H9 (cell line): ENCODE measurements at regions not wholly inside any gene's neighbourhood (a gene's known extent, or its start where the extent isn't known, plus 50 kb on each side); places are given as distances from the start of the nearest gene placed in this dataset.

ENCODE experiments used
- DNase-seq: peaks from one replicate; pipeline ENCODE4 v3.0.0-alpha.2; 2017
- H2AFZ ChIP-seq: one replicate; pipeline ENCODE4 v1.6.1; 2013; ENCODE audit warnings: mild to moderate bottlenecking, low read length, control low read depth, moderate library complexity
- H2AK5ac ChIP-seq: 2 replicates; pipeline ENCODE4 v1.6.1; 2013; ENCODE audit warnings: low read length, control low read depth, mixed read lengths; ENCODE audit not compliant: insufficient read length
- H2BK120ac ChIP-seq: one replicate; pipeline ENCODE4 v1.6.1; 2013; ENCODE audit warnings: low read depth, mild to moderate bottlenecking, low read length, control low read depth, inconsistent platforms; ENCODE audit not compliant: poor library complexity, severe bottlenecking
- H2BK12ac ChIP-seq: 2 replicates; pipeline ENCODE4 v1.6.1; 2013; ENCODE audit warnings: low read length, control low read depth, mixed read lengths, low read depth; ENCODE audit not compliant: insufficient read length
- H2BK15ac ChIP-seq: 2 replicates; pipeline ENCODE4 v1.6.1; 2013; ENCODE audit warnings: low read depth, low read length, control low read depth
- H2BK20ac ChIP-seq: one replicate; pipeline ENCODE4 v1.6.1; 2013; ENCODE audit warnings: low read depth, mild to moderate bottlenecking, low read length, control low read depth, inconsistent platforms; ENCODE audit not compliant: poor library complexity, severe bottlenecking
- H2BK5ac ChIP-seq: 2 replicates; pipeline ENCODE4 v1.6.1; 2013; ENCODE audit warnings: low read length, control low read depth, mixed read lengths; ENCODE audit not compliant: insufficient read length
- H3K14ac ChIP-seq: 2 replicates; pipeline ENCODE4 v1.6.1; 2013; ENCODE audit warnings: low read length, control low read depth; ENCODE audit not compliant: insufficient read depth
- H3K18ac ChIP-seq: 2 replicates; pipeline ENCODE4 v1.6.1; 2013; ENCODE audit warnings: low read depth, mild to moderate bottlenecking, mixed read lengths, low read length, control low read depth; ENCODE audit not compliant: insufficient read length
- H3K23ac ChIP-seq: 2 replicates; pipeline ENCODE4 v1.6.1; 2013; ENCODE audit warnings: low read length, control low read depth, mixed read lengths, low read depth; ENCODE audit not compliant: insufficient read length
- H3K23me2 ChIP-seq: 2 replicates; pipeline ENCODE4 v1.6.1; 2013; ENCODE audit warnings: low read depth, mild to moderate bottlenecking, mixed read lengths, low read length, control low read depth; ENCODE audit not compliant: insufficient read length, poor library complexity, severe bottlenecking
- H3K27ac ChIP-seq: 2 replicates; pipeline ENCODE4 v1.5.1; 2013; ENCODE audit warnings: low read length, control low read depth, mixed read lengths, low read depth; ENCODE audit not compliant: insufficient read length
- H3K27me3 ChIP-seq: 2 replicates; pipeline ENCODE4 v1.6.1; 2013; ENCODE audit warnings: low read length, control low read depth, inconsistent platforms; ENCODE audit not compliant: insufficient read depth
- H3K4ac ChIP-seq: 2 replicates; pipeline ENCODE4 v1.6.1; 2013; ENCODE audit warnings: low read depth, mild to moderate bottlenecking, control low read depth, inconsistent platforms, low read length, moderate library complexity
- H3K4me1 ChIP-seq: 2 replicates; pipeline ENCODE4 v1.6.1; 2013; ENCODE audit warnings: low read length, control low read depth, inconsistent platforms; ENCODE audit not compliant: insufficient read depth
- H3K4me2 ChIP-seq: 2 replicates; pipeline ENCODE4 v1.6.1; 2013; ENCODE audit warnings: low read length, control low read depth, mixed read lengths; ENCODE audit not compliant: insufficient read length, insufficient read depth
- H3K56ac ChIP-seq: 2 replicates; pipeline ENCODE4 v1.6.1; 2013; ENCODE audit warnings: low read depth, mild to moderate bottlenecking, mixed read lengths, low read length, control low read depth; ENCODE audit not compliant: insufficient read length
- H3K79me1 ChIP-seq: 2 replicates; pipeline ENCODE4 v1.6.1; 2013; ENCODE audit warnings: low read depth, mild to moderate bottlenecking, moderate library complexity, low read length, control low read depth, inconsistent platforms; ENCODE audit not compliant: insufficient read depth, poor library complexity, severe bottlenecking
- H3K79me2 ChIP-seq: 2 replicates; pipeline ENCODE4 v1.6.1; 2013; ENCODE audit warnings: low read length, control low read depth, inconsistent platforms; ENCODE audit not compliant: insufficient read depth
- H3K9ac ChIP-seq: 2 replicates; pipeline ENCODE4 v1.6.1; 2013; ENCODE audit warnings: low read length, control low read depth, mixed read lengths; ENCODE audit not compliant: insufficient read length; ENCODE audit errors: extremely low read depth
- H3K9me3 ChIP-seq: one replicate; pipeline ENCODE4 v1.6.1; 2013; ENCODE audit warnings: low read depth, low read length, inconsistent platforms; ENCODE audit not compliant: control insufficient read depth
- H3T11ph ChIP-seq: one replicate; pipeline ENCODE4 v1.6.1; 2013; ENCODE audit warnings: mild to moderate bottlenecking, low read length, control low read depth, inconsistent platforms
- H4K20me1 ChIP-seq: one replicate; pipeline ENCODE4 v1.6.1; 2013; ENCODE audit not compliant: control insufficient read depth, insufficient read length, insufficient read depth
- H4K5ac ChIP-seq: 2 replicates; pipeline ENCODE4 v1.6.1; 2013; ENCODE audit warnings: low read depth, mild to moderate bottlenecking, mixed read lengths, low read length, control low read depth; ENCODE audit not compliant: insufficient read length
- H4K8ac ChIP-seq: replicated peaks from 2 replicates; pipeline ENCODE4 v1.6.1; 2013; ENCODE audit warnings: low read length, control low read depth, mixed read lengths, low read depth; ENCODE audit not compliant: insufficient read length
- H4K91ac ChIP-seq: 2 replicates; pipeline ENCODE4 v1.6.1; 2013; ENCODE audit warnings: low read depth, mild to moderate bottlenecking, moderate library complexity, mixed read lengths, low read length, control low read depth; ENCODE audit not compliant: insufficient read length
- H3K27ac Mint-ChIP-seq, 3 experiments: 2 replicates in 2 of 3; 3 replicates in 1 of 3; pipeline ENCODE4 v1.8.0; 2020 to 2021; ENCODE audit warnings: mixed read lengths in 3 of 3, mild to moderate bottlenecking in 1 of 3, moderate library complexity in 1 of 3
- H3K27me3 Mint-ChIP-seq: 2 replicates; pipeline ENCODE4 v1.8.0; 2021; ENCODE audit warnings: low read depth, mild to moderate bottlenecking, moderate library complexity, mixed read lengths
- H3K36me3 Mint-ChIP-seq, 3 experiments: 2 replicates in 2 of 3; 3 replicates in 1 of 3; pipeline ENCODE4 v1.8.0; 2020 to 2021; ENCODE audit warnings: low read depth in 3 of 3, mixed read lengths in 3 of 3; ENCODE audit not compliant: insufficient read depth in 1 of 3
- H3K4me1 Mint-ChIP-seq, 2 experiments: 2 replicates each; pipeline ENCODE4 v1.8.0; 2020; ENCODE audit warnings: mixed read lengths in 2 of 2
- H3K4me3 Mint-ChIP-seq, 2 experiments: 2 replicates in 1 of 2; 3 replicates in 1 of 2; pipeline ENCODE4 v1.8.0; 2020 to 2021; ENCODE audit warnings: mild to moderate bottlenecking in 2 of 2, mixed read lengths in 2 of 2, moderate library complexity in 1 of 2
- H3K9me3 Mint-ChIP-seq, 2 experiments: 2 replicates in 1 of 2; 3 replicates in 1 of 2; pipeline ENCODE4 v1.8.0; 2020; ENCODE audit warnings: mild to moderate bottlenecking in 2 of 2, mixed read lengths in 2 of 2, moderate library complexity in 1 of 2
- CTCF ChIP-seq: fragments of 200-600 bp; sonication (generic); conservative IDR thresholded peaks from 3 replicates; pipeline ENCODE4 v1.8.0; 2021; ENCODE audit warnings: antibody characterized with exemption, mild to moderate bottlenecking
- WGBS: extraction: QIAGEN DNeasy Blood & Tissue Kit; methylation state at CpG from one replicate; pipeline ENCODE4 v1.1.7; 2013; ENCODE audit warnings: missing lambda C conversion rate, low lambda C conversion rate, mixed read lengths; ENCODE audit not compliant: insufficient read length; ENCODE audit errors: extremely low coverage; 5-methylcytosine and 5-hydroxymethylcytosine counted together

- H3K4me2 ChIP-seq: no peak overlapping the region
- H2AFZ ChIP-seq: no peak overlapping the region
- DNase-seq: no peak
- Mint-ChIP-seq H3K36me3 (peaks cover 0 to 3% (median 0%) of the 10 kb centered on the region in 3 experiments; a peak in 2 of 7 replicates), H3K27ac (no peak overlapping the region), H3K27me3 (no peaks in the 10 kb centered on the region), H3K9me3 (peaks cover 63 to 75% of the 10 kb centered on the region in 2 experiments), H3K4me1 (peaks cover 3 to 6% of the 10 kb centered on the region in 2 experiments; a peak in 2 of 4 replicates), H3K4me3 (no peak overlapping the region)
- no peak overlapping the region for H3K18ac ChIP-seq
- H4K5ac ChIP-seq: no peak overlapping the region
- H3K56ac ChIP-seq: no peak overlapping the region
- H3K4ac ChIP-seq: no peak overlapping the region
- no peaks in the 10 kb centered on the region for H3K79me1 ChIP-seq
- no peak overlapping the region for H2BK120ac ChIP-seq
- H3K9me3 ChIP-seq: no peaks in the 10 kb centered on the region
- H4K91ac ChIP-seq: no peak overlapping the region
- H2AK5ac ChIP-seq: no peak overlapping the region
- H3T11ph ChIP-seq: no peak overlapping the region
- H2BK12ac ChIP-seq: no peak overlapping the region
- H4K20me1 ChIP-seq: no peaks in the 10 kb centered on the region
- H3K23ac ChIP-seq: no peak overlapping the region
- no peak overlapping the region for H2BK15ac ChIP-seq
- WGBS: no CpG with 5 or more reads among the region's 17 CpGs
- no peak for TF ChIP-seq CTCF
- H2BK5ac ChIP-seq: no peak overlapping the region
- H3K9ac ChIP-seq: no peak overlapping the region
- H3K14ac ChIP-seq: no peak overlapping the region
- no peaks in the 10 kb centered on the region for H3K79me2 ChIP-seq
- H3K4me1 ChIP-seq: no peaks in the 10 kb centered on the region
- no peak overlapping the region for H3K27ac ChIP-seq
- H2BK20ac ChIP-seq: no peak overlapping the region
- no peaks in the 10 kb centered on the region for H3K27me3 ChIP-seq
- H3K23me2 ChIP-seq: no peaks in the 10 kb centered on the region
- no peak overlapping the region for H4K8ac ChIP-seq
Measured at GRCh38 chrX:40359593-40359992, 221.2 kb upstream of the ATP6AP2 start.
